ELF-1 (cell line): ENCODE measurements at regions not wholly inside any gene's neighbourhood (a gene's known extent, or its start where the extent isn't known, plus 50 kb on each side); places are given as distances from the start of the nearest gene placed in this dataset.

ENCODE experiments used
- DNase-seq: peaks from one replicate; pipeline ENCODE4 v3.0.0-alpha.2; 2016; ENCODE audit warnings: low read depth, low spot score

DNA sequence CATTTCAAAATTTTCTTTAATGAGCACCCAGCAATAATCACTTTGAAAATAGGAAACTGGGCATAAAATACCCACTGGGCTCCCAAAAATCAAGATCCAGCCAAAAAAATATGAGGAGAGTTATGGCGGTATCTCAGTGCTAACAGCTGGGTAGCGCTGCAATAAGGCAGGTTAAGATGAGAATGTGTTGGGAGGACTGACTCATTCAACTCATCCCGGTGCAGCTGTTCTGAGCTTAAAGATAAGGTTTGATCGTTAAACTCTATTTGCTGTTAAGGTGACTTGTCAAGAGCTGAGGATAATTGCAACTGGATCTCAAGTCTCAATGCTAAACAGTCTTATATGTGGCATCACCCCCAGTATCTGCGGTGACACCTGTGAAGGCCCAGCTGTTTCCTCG lies 507.7 kb downstream of the EPM2A start:
- DNase-seq: no peak

DNA sequence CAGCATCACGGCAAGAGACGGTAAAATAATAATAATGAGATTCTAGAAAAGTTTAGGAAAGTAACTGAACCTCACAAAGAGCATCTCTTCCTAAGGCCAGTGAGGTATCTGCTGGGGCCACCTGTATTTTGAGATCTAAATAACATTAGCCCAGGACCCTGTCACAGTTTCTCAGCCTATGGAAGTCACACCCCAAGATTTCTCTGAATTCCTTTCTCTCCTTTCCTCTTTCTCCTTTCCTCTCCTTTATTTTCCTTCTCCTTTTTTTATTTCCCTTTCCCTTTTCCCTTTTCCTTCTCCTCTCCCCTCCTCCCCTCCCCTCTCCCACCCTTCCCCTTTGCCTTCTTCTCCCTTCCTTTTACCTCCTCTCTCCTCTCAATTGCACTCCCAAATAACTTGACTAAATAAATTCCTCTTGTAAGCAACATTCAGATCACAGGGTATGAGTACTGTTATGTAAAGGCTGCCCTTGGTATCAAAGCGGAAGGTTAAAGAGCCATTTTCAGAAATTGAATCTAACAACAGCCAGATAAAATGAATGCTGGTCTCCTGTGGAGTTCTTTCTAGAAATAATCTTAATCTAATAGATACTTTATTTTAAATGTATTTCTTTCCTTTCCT lies 506.2 kb downstream of the EPM2A start:
- DNase-seq: no peak

DNA sequence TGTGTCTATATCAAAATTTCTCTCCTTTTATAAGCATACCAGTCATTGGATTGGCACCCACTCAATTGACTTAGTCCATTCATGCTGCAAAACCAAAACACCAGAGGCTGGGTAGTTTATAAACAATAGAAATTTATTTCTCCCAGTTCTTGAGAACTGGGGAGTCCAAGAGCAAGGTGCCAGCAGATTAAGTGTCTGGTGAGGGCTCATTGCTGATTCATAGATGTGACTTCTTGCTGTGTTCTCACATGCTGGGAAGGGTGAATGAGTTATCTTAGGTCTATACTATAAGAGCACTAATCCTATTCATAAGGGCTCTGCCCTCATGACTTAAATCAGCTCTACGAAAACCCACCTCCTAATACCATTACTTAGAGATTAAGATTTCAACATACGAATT lies 501.4 kb downstream of the EPM2A start:
- DNase-seq: no peak

DNA sequence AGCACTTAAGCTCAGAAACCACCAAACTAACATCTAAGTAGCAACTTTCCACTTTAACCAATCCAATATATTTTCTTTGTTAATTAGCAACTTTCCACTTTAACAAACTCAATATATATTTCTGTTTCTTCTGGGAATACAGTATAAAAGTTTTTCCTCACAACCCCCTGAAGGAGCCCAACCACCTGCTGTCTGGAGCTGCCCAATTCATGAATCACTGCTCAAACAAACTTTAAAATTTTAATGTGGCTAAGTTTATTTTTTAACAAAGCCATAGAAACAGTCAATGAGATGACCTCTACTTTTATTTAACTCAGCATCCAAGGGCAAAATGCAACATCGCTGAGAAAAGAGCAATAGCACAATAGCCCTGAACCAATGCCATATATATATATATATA lies 500.1 kb downstream of the EPM2A start:
- DNase-seq: no peak

DNA sequence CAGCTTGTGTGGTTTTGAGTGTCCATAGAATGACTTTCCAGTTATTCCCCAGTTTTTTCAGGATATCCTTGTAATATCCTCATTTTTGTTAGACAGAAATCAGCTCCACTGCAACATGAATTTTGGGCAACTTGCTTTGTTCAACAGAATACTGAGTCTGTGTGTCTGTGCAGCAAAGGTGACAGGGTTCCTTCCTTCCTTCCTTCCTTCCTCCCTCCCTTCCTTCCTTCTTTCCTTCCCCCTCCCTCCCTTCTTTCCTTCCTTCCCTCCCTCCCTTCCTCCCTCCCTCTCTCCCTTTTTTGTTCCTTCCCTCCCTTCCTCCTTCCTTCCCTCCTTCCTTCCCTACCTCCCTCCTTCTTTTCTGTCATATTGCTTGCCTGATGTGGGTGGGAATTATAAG lies 496.5 kb downstream of the EPM2A start:
- DNase-seq: no peak

DNA sequence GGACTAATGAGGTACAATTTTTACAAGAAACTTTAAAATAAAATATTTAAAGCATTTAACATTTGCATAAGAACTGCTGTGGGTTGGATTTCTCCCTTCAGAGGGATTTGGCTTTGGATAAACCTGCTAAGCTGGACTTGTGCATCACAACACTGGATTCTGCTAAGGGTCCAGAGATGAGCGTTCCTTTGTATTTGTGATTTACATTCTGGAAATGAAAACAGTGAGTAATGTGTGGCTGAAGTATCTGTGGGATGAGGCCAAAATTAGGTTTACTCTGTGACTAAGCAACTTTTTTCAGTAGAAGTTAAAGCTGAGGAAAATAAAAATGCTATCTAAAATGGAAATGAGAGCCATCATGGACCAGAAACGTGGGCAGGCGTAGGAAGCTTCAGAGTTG lies 494.3 kb downstream of the EPM2A start:
- DNase-seq: no peak

DNA sequence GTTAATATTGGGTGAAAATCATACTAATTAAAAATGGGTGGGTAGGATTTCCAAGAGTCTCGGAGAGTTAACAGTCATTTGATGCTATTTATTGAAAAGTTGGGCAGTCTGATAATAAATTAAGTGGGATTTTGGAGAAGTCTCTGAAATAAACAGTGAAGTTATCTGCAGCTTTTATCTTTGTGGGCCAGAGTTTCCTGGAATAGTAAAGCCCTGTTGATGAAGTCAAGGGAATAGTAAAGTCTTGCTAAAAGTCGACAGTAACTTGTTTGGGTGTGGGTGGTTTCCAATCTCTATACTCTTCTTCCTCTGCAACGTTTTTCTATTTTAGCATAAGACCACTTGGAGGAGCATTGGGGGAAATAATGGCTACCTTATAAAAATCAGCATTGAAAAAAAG lies 493.6 kb downstream of the EPM2A start:
- DNase-seq: no peak

DNA sequence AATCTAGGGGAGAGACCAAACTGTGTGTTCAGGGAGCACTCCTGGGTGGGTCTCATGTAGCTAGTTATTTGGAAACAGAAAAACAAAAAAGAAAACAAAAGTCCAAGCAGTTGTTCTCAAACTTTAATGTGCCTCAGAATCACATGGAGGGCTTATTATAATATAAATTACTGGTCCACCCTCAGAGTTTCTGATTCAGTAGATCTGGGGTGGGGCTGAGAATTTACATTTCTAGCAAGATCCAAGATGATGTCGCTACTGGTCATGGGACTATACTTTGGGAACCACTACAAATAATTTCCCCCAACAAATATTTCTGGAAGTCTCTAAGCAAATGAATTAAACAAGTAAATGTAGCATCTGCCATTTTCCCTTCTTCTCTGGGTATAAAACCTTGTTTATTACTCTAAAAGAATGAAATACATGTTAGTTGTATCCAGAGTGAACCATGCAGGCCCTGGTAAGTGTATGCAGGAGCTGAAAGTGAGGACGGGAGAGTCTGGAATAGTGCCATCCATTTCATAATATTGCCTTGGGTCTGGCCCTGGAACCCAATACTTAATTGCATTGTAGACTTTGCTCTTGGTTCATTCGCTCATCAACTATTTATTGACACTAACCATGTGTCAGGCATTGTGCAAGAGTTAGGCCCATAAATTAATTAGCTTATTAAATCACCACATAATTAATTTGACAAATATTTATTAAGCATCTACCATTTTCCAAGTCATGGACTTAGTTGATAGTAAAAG lies 490.8 kb downstream of the EPM2A start:
- no peak for DNase-seq

DNA sequence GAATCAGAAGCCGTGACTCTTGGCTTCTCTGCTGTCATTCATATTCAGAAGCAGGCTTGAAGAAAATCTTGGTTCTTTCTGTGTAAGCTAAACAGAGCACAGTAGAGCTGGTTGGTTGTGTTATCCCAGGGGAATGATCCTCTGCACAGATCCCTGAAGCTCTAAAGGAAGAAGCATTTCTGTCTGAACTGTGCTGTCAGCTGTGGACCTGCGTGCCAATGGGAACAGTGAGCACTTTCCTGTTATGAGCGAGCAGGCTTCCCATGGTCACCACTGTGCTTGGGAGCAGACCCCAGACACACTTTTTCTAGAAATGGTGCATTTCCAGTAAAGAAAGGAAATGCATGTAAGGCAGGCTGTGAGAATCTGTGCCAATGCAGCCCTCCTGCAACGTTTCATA lies 490.2 kb downstream of the EPM2A start:
- no peak for DNase-seq

DNA sequence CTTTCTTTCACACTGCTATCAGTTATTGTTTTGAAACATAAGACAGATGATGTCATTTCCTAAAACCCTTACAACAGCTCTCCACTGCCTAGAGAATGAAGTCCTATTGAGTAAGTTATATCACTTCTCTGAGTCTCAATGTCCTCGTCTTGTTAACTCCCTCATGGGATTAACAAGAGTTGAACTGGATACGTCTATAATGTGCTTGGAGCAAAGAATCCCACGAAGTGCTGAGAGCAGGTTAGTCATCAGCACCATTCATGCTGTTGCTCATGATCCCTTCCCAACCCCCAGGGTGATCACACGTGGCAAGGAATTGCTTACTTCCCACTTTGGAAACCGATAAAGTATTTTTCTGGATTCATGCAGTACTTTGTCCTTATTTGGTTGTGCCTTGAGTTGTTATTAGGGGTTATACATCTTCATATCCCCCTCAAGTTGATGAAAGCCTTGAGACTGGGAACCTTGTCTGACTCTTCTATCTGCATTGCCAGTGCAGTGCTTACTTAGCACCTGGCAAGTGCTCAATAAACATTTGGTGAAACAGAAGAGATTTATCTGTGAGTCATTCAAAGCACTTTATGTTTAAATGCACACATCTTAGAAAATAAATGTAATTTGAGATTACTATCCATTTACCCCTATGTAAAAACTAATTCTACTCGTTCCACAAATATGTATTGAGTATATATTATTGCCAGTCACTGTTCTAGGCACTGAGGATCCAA lies 487.5 kb downstream of the EPM2A start:
- DNase-seq: no peak

DNA sequence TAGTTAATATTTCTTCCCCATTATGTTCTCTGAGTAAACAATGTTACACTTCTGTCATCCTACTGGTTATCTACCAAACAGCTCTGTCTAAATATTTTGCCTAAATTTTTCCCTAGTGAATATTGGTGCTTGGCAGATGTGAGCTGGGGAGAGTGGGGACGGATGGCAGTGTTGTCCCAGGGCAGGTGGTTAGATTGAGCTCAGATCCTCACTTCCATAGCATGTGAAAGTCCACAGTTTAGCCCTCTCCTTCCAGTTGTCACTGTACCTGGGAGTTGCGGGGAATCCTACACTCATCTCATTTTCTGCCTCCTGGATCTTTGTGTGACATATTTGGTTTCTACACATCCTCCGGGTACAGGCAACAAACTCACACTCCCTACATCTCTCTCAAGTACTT lies 484.9 kb downstream of the EPM2A start:
- DNase-seq: no peak

DNA sequence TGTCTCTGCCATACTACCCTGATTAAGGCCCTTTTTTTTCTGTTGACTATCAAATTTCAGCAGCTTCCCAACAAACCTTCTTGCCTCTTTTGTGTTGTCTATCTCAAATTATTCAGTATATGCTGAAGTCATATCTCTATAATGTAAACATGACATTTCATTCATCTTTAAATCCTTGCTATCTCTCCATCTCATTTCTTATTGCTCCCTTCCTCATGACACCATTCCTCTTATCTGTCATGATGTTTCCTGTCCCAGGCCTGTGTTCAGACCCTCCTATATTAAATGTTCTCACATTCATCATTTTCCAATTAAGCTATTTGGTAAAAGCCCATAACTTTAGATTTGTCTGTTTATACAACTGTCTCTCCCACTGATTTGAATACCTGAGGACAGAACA lies 482.6 kb downstream of the EPM2A start:
- DNase-seq: no peak

DNA sequence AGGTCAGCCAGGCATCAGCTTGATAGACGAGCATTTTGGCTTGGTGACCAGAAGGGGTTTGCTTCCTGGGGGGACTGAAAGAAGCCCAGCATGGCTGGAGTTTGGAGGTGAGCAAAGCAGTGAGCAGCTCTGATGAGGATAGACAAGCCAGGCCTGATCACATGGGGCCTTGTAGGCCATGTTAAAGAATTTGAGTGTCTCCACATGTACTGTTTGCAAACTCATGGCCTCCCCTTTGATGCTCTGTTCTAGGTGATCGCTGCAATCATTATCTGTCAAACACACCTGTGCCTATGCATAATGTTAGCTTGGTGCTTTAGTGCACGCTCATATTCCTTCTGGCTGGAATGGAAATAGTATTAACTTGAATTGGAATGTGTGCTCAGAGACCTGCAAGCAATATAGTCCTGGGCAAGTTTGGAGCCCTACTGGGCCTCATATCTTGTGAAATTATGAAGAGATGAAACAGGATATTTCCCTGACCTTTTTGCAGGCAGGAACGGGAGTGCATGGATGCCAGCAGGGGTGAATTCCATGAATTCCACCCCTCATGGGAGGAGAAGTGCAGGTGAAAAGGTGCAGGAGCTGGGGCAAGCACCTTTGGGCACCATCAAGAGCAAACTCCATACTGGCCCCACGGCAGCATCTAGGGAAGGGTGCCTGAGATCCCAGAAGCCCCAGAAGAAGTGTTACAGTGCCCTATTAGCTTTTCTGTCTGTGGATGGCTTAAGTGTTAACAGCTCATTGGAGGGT lies 480.5 kb downstream of the EPM2A start:
- DNase-seq: no peak

DNA sequence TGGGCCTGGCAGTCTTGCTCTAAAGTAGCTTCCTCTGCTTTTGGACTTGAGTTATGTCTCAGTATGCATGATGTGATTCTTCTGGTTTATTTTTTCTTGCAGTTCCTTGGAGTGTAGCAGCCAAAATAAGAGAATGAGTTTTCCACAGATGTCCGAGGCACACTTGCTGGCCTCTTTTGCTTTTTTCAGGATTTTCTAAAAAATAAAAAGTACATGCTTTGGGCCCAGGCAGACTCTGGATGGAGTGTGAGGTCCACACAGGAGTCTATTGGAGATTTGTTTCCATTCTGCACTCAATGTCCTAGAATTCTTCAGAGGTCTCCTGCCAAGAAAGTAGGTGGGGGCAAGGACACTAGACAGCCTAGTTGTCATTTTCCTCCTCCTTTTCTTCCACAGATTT lies 477.6 kb downstream of the EPM2A start:
- DNase-seq: no peak

DNA sequence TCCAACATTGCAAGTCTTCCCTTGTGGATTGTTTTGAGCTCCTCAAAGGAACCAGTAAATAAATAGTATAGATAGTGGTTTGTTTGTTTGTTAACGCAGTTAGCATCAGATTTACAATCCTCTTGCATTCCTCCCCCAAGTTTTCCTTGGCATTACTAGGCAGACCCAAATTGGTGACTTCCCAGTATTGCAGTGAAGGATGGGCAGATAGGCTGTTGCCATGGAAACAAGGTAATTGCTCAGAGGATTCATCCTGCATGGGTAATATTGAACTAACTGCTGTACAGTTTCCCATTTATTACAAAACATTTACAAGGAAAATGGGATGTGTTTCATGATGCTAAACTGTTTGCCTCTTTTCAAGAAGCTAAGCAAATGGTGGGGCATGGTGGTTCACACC lies 477.2 kb downstream of the EPM2A start:
- no peak for DNase-seq

DNA sequence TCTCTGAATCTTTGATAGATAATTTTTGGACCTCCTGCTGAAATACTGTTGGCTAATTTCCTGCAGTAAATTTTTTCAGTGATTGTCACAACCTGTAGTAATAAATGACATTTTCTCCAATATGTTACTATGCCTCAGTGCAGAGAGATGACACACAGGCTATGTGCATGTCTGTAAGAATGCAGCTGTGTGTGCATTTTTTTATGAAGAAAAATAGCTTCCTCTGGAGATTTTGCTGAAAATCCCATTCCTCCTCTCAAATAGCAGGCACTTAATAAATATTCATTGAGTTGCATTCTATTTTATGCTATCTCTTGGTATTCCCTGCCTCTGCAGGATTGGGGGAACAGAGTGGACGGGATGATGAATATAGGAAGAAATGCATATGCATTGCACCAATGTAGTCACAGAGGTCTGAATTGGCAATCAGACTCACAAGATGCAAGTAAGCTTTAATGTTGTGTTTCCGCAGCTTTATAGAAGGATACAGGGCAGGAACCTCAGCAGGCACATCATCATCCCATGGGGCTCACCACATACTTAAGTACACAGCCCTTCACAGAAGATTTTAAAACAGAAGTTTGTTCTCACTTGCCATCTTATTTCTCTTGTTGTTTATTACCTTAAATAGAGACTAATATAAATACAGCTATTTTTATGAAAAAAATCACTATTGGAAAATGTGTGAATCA lies 474.7 kb downstream of the EPM2A start:
- DNase-seq: no peak

DNA sequence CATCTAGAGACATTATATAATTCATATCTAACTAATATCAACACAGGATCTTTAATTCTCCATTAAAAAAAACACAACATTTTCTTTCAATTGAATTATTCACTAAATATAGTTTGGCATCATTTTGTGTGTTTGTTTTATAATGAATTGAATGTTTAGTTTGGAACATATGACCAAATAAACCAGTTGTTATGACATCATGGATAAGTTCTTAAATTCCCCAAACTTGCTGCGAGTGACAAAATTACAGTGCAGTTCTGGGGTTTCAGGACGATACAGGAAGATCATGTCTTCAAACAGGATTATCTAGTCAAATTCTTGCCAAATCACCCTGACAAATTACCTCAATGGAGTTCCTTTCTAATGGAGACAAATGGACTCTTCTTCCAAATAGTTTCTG lies 473.6 kb downstream of the EPM2A start:
- no peak for DNase-seq

DNA sequence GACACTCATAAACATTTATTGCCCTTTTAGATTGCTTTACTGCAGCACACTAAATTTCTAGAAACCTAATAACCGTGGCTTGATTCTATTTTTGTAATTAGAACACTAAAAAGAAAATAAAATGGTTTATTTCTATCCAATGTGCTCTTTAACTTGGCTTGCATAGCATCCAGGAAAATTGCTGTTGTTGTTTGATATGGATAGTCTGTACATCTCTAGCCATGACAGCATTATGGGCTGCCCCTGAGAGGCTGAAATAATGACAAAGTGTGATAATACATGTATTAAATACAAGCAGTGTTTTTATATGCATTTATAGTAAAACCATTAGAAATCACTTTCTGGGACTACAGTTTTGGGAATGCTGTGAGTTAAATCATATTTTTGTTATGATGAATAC lies 472.5 kb downstream of the EPM2A start:
- DNase-seq: no peak

DNA sequence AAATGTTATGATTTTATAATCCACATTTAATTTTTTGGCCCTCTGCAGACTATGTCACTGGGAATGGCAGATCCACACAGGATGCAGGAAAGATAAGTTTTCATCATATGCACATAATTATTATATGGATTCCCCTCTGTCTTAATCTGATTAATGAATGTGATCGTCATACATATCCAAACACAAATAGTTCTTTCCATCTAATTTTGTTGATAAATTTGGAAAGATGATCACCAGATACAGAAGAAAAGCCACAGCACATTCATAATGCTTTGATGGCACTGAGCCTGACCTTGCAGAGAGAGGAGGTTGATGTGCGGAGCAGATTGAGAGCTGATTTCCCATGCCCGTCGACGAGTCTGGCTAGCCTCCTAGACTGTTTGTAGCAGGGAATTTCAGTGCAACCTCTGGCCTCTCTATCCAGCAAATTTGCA lies 471.5 kb downstream of the EPM2A start:
- no peak for DNase-seq

DNA sequence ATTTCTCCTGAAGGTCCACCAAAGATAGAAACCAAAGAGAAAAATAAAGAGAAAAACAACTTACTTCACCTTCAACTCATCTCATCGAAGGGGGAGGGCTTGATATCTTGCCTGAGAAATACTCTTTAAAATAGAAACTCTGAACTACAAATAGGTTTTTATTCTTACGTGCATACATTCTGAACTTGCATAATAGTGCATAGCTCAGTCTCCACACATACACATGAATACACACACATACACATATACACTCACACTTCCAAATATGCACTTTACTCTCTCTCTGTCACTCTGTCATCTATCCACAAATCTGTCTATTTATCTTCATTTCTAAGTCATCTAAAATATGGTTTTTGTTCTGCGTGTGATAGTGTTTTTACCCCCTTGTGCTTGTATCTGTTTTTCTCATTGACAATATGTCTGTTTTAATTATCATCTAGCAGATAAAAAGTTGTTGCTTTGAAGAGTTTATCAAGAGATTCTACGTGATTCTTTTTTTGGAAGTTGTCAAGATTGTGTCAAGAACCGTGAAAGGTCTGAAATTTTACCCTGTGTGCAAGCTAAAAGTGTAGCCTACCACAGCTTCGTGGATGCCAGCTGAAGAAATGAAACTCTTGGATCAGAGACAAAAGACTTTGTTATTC lies 468.8 kb downstream of the EPM2A start:
- DNase-seq: no peak
